Duodenal mucosa (tissue), 2 donors: ENCODE measurements at regions not wholly inside any gene's neighbourhood (a gene's known extent, or its start where the extent isn't known, plus 50 kb on each side); places are given as distances from the start of the nearest gene placed in this dataset.

ENCODE experiments used
- H3K27ac ChIP-seq: one replicate; pipeline ENCODE4 v1.7.0; 2013; ENCODE audit warnings: low read depth, low read length
- H3K27me3 ChIP-seq, 2 donors: one replicate each; pipeline ENCODE4 v1.7.0; 2013; ENCODE audit warnings: low read length in 2 of 2, control low read depth in 1 of 2; ENCODE audit not compliant: insufficient read depth in 2 of 2, control insufficient read depth in 1 of 2
- H3K36me3 ChIP-seq, 2 donors: one replicate each; pipeline ENCODE4 v1.7.0; 2013; ENCODE audit warnings: low read length in 2 of 2, control low read depth in 1 of 2; ENCODE audit not compliant: insufficient read depth in 2 of 2, control insufficient read depth in 1 of 2
- H3K4me1 ChIP-seq, 2 donors: one replicate each; pipeline ENCODE4 v1.7.0; 2013; ENCODE audit warnings: low read length in 2 of 2, control low read depth in 1 of 2; ENCODE audit not compliant: insufficient read depth in 2 of 2, control insufficient read depth in 1 of 2
- H3K4me3 ChIP-seq, 2 donors: one replicate each; pipeline ENCODE4 v1.7.0; 2013; ENCODE audit warnings: low read length in 2 of 2, low read depth in 1 of 2
- H3K9ac ChIP-seq, 2 donors: one replicate each; pipeline ENCODE4 v1.7.0; 2013; ENCODE audit warnings: low read length in 2 of 2, low read depth in 1 of 2
- H3K9me3 ChIP-seq, 2 donors: one replicate each; pipeline ENCODE4 v1.7.0; 2013; ENCODE audit warnings: low read length in 2 of 2, control low read depth in 1 of 2; ENCODE audit not compliant: control insufficient read depth in 1 of 2

- Histone ChIP-seq H3K4me1 (peaks cover 0 to 4% of the 10 kb centered on the region in 2 donors), H3K4me3 (no peak overlapping the region)
Observed at GRCh38 chr2:2636813-2637212, 305.7 kb upstream of the MYT1L start.

DNA sequence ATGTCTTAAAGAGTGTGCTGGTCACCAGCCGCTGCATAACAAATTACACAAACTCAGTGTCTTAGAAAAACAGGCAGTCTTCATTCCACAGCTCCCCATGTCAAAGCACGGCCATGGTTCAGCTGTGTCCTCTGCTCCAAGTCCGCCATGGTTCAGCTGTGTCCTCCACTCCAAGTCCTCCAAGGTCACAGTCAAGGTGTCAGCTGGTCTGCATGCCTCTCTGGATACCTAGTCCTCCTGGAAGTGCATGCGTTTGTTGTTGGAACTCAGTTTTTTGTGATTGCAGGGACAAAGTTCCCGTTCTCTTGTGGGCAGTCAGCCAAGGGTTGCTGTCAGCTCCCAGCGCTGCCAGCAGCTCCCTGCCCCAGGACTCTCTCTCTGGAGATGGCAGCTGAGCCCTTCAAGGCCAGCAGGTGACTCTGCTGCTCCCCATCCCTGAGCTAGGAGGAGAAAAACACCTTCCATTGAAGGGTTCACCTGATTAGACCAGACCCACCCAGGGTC lies 304.0 kb upstream of the MYT1L start:
- Histone ChIP-seq H3K36me3 (no peaks in the 10 kb centered on the region), H3K9me3 (no peaks in the 10 kb centered on the region), H3K4me3 (no peak overlapping the region), H3K27ac (no peak overlapping the region), H3K27me3 (no peaks in the 10 kb centered on the region), H3K9ac (no peak overlapping the region), H3K4me1 (no peaks in the 10 kb centered on the region)

More at GRCh38 chr2:2636813-2637212, 305.7 kb upstream of the MYT1L start:
- no peaks in the 10 kb centered on the region for H3K27me3 ChIP-seq
- no peaks in the 10 kb centered on the region for H3K9me3 ChIP-seq
- H3K36me3 ChIP-seq, result no peaks in the 10 kb centered on the region
- H3K27ac ChIP-seq, result no peak overlapping the region
- H3K9ac ChIP-seq, result no peak overlapping the region

DNA sequence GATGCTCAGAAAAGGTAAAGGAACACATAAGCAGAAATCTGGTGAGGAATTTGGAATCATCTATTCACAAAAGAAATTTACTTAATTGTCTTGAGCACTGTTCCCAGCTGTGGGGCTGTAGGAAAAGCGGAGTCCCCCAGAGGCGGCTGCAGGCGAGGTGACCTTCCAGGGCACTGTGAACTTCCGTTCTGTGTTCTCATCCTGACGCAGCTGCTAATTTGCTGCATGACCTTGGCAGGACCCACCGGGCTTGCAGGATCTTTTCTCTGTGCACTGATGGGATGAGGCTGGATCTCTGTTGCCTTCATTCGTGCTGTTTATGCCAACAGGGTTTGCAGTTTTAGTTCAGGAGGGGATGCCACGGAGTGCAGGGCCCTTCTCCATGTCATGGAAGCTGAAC lies 301.9 kb upstream of the MYT1L start:
- Histone ChIP-seq H3K27ac (no peak overlapping the region), H3K4me3 (no peak overlapping the region), H3K4me1 (no peaks in the 10 kb centered on the region), H3K27me3 (no peaks in the 10 kb centered on the region), H3K9ac (no peak overlapping the region), H3K9me3 (no peaks in the 10 kb centered on the region), H3K36me3 (no peaks in the 10 kb centered on the region)

GRCh38 chr2:2623939-2624338 lies 292.9 kb upstream of the MYT1L start:
- Histone ChIP-seq H3K4me1 (no peaks in the 10 kb centered on the region), H3K9ac (no peak overlapping the region), H3K27me3 (peaks cover 0 to 2% of the 10 kb centered on the region in 2 donors), H3K27ac (no peak overlapping the region), H3K9me3 (no peaks in the 10 kb centered on the region), H3K36me3 (no peaks in the 10 kb centered on the region), H3K4me3 (no peak overlapping the region)

GRCh38 chr2:2621855-2622254 lies 290.8 kb upstream of the MYT1L start:
- Histone ChIP-seq H3K4me3 (no peak overlapping the region), H3K27me3 (peaks cover 0 to 2% of the 10 kb centered on the region in 2 donors), H3K27ac (no peak overlapping the region), H3K9ac (no peak overlapping the region), H3K9me3 (no peaks in the 10 kb centered on the region), H3K4me1 (no peaks in the 10 kb centered on the region), H3K36me3 (no peaks in the 10 kb centered on the region)

GRCh38 chr2:2620604-2621003 lies 289.5 kb upstream of the MYT1L start:
- Histone ChIP-seq H3K9me3 (no peaks in the 10 kb centered on the region), H3K9ac (no peak overlapping the region), H3K4me1 (no peaks in the 10 kb centered on the region), H3K27me3 (peaks cover 0 to 5% of the 10 kb centered on the region in 2 donors), H3K4me3 (no peak overlapping the region), H3K36me3 (no peaks in the 10 kb centered on the region), H3K27ac (no peak overlapping the region)

GRCh38 chr2:2619995-2620394 lies 288.9 kb upstream of the MYT1L start:
- Histone ChIP-seq H3K4me3 (no peak overlapping the region), H3K9ac (no peak overlapping the region), H3K4me1 (no peaks in the 10 kb centered on the region), H3K27me3 (peaks cover 0 to 5% of the 10 kb centered on the region in 2 donors), H3K9me3 (no peaks in the 10 kb centered on the region), H3K27ac (no peak overlapping the region), H3K36me3 (no peaks in the 10 kb centered on the region)

- Histone ChIP-seq H3K9me3 (no peaks in the 10 kb centered on the region), H3K36me3 (no peaks in the 10 kb centered on the region), H3K27me3 (peaks cover 0 to 3% of the 10 kb centered on the region in 2 donors), H3K4me3 (no peak overlapping the region), H3K4me1 (no peaks in the 10 kb centered on the region), H3K27ac (no peak overlapping the region), H3K9ac (no peak overlapping the region)
Observed at GRCh38 chr2:2614452-2614851, 283.4 kb upstream of the MYT1L start.

GRCh38 chr2:2613279-2614199 lies 282.5 kb upstream of the MYT1L start:
- Histone ChIP-seq H3K4me1 (no peaks in the 10 kb centered on the region), H3K36me3 (no peaks in the 10 kb centered on the region), H3K27me3 (peaks cover 0 to 3% of the 10 kb centered on the region in 2 donors), H3K4me3 (peak overlapping the region; percentile 63 to 66), H3K27ac (peak overlapping the region; percentile 4), H3K9ac (peak overlapping the region in 1 of 2 donors; percentile 15), H3K9me3 (no peaks in the 10 kb centered on the region)

GRCh38 chr2:2610751-2611150 lies 279.7 kb upstream of the MYT1L start:
- Histone ChIP-seq H3K36me3 (no peaks in the 10 kb centered on the region), H3K4me1 (no peaks in the 10 kb centered on the region), H3K27ac (no peak overlapping the region)

More at GRCh38 chr2:2610751-2611150, 279.7 kb upstream of the MYT1L start:
- H3K9ac ChIP-seq, result no peak overlapping the region
- H3K4me3 ChIP-seq, result no peak overlapping the region
- no peaks in the 10 kb centered on the region for H3K9me3 ChIP-seq
- no peaks in the 10 kb centered on the region for H3K27me3 ChIP-seq
